ENCODE measurements at regions not wholly inside any gene's neighbourhood (a gene's known extent, or its start where the extent isn't known, plus 50 kb on each side); places are given as distances from the start of the nearest gene placed in this dataset.

DNA sequence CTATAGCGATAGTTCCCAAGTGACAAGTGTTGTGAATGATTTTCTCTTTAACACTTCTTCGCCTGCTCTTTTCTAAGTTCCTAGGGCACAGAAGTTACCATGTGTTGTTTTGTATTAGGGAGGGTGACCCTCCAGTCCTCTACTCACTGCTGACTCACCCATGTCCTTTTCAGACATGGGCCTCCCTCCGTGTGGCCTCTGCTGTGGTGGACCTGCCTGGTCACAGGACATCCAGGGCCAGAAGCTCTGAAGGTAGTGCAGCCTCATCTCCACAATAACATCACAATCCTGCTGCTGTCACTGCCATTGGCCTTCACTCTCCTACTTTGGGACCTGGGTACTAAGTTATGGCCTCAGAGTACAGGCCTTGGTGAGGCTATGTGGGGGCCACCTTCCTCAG is 87.1 kb upstream of the TNFAIP3 start:
- TF ChIP-seq POLR2A (IDR thresholded peaks at IDR 0.05) = no peak
- TF ChIP-seq, protein P1, sequence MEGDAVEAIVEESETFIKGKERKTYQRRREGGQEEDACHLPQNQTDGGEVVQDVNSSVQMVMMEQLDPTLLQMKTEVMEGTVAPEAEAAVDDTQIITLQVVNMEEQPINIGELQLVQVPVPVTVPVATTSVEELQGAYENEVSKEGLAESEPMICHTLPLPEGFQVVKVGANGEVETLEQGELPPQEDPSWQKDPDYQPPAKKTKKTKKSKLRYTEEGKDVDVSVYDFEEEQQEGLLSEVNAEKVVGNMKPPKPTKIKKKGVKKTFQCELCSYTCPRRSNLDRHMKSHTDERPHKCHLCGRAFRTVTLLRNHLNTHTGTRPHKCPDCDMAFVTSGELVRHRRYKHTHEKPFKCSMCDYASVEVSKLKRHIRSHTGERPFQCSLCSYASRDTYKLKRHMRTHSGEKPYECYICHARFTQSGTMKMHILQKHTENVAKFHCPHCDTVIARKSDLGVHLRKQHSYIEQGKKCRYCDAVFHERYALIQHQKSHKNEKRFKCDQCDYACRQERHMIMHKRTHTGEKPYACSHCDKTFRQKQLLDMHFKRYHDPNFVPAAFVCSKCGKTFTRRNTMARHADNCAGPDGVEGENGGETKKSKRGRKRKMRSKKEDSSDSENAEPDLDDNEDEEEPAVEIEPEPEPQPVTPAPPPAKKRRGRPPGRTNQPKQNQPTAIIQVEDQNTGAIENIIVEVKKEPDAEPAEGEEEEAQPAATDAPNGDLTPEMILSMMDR (IDR thresholded peaks at IDR 0.05) = no peak
- WGBS, 4 donors = 81 to 94% (median 93%) methylated on average over 3 of the region's 3 CpGs
- Histone ChIP-seq H3K27me3 (no peaks in the 10 kb centered on the region), H3K4me3 (no peak overlapping the region), H3K9me3 (no peaks in the 10 kb centered on the region), H3K36me3 (no peaks in the 10 kb centered on the region), H3K4me1 (peaks cover 0 to 23% (median 0%) of the 10 kb centered on the region in 12 donors), H3K27ac (peak overlapping the region in 1 of 12 donors; percentile 74)
- intact Hi-C loops (cut with DNase I) = loop anchor here in 1 of 10 donors (5.0 kb wide), 1 partner anchor 33 kb away; no protein-coding TSS in a partner anchor
- no peak for ATAC-seq
- no peak for DNase-seq

DNA sequence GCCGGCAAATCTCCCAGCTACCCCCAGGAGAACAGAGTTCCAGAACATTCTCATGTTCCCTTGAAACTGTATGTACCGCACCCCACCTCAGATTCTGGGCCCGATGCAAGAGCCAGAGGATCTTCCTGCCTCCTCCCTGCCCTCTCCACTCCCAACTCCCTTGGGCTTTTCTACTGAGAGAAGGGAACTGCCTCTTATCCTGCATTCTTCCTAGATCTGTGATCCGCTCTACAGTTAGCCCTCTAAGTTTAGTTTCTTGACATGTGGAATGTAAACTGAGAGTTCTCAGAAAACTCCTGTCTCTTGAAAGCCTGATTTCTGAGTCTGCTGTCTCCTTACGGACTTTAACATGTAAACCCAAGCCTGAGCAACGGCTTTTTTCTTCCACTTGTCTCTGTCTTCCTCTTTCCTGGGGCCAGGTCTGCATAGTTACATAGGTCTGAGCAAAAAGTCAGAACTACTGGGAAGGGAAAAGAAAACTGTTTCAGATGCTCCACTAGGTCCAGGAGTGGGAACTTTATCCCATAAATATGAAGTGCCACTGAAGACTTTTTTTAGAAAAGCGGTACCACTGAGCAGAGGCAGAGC is 86.5 kb upstream of the TNFAIP3 start:
- ATAC-seq = peak in 1 of 4 donors; percentile 40
- TF ChIP-seq, protein P1 (IDR thresholded peaks at IDR 0.05) = no peak
- no peak for TF ChIP-seq POLR2A (IDR thresholded peaks at IDR 0.05)

DNA sequence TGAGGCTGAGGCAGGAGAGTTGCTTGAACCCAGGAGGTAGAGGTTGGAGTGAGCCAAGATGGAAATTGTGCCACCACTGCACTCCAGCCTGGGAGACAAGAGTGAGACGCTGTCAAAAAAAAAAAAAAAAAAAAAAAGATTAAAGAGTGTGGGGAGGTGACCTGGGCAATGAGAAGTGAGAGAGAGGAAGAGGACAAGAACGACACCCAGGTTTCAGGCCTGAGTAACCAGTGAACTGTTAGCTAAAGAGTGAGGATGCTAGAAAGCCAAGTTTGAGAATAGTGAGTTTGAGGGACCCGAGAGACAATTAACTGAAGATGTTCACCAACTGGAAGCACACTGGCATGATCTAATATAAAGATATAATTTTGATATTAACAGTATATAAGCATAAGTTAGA is 85.4 kb upstream of the TNFAIP3 start:
- Histone ChIP-seq H3K4me3 (no peak overlapping the region), H3K4me1 (peaks cover 0 to 23% (median 0%) of the 10 kb centered on the region in 12 donors), H3K27ac (peak overlapping the region in 1 of 12 donors; percentile 74), H3K9me3 (no peaks in the 10 kb centered on the region), H3K36me3 (no peaks in the 10 kb centered on the region), H3K27me3 (no peaks in the 10 kb centered on the region)
- intact Hi-C loops (cut with DNase I) = loop anchor here in 1 of 10 donors (5.0 kb wide), 1 partner anchor 34 kb away; no protein-coding TSS in a partner anchor
- 87 to 96% (median 91%) methylated on average over 3 of the region's 3 CpGs for WGBS, 4 donors
- DNase-seq (no peak), ATAC-seq (no peak)
- no peak for TF ChIP-seq POLR2A (IDR thresholded peaks at IDR 0.05)
- TF ChIP-seq, protein P1 (IDR thresholded peaks at IDR 0.05) = no peak

More for the DNA sequence above, 86.5 kb upstream of the TNFAIP3 start:
- no peak for DNase-seq
- intact Hi-C loops (cut with DNase I) = loop anchor here in 1 of 10 donors (5.0 kb wide), 1 partner anchor 33 kb away; no protein-coding TSS in a partner anchor
- H3K4me1 ChIP-seq = peaks cover 0 to 23% (median 0%) of the 10 kb centered on the region in 12 donors
- peak overlapping the region in 2 of 12 donors; percentile 15 to 74 for H3K27ac ChIP-seq
- H3K36me3 ChIP-seq = no peaks in the 10 kb centered on the region
- 67 to 83% (median 71%) methylated on average over 7 of the region's 7 CpGs for WGBS, 4 donors
- H3K4me3 ChIP-seq = no peak overlapping the region
- no peaks in the 10 kb centered on the region for H3K27me3 ChIP-seq
- H3K9me3 ChIP-seq = no peaks in the 10 kb centered on the region

DNA sequence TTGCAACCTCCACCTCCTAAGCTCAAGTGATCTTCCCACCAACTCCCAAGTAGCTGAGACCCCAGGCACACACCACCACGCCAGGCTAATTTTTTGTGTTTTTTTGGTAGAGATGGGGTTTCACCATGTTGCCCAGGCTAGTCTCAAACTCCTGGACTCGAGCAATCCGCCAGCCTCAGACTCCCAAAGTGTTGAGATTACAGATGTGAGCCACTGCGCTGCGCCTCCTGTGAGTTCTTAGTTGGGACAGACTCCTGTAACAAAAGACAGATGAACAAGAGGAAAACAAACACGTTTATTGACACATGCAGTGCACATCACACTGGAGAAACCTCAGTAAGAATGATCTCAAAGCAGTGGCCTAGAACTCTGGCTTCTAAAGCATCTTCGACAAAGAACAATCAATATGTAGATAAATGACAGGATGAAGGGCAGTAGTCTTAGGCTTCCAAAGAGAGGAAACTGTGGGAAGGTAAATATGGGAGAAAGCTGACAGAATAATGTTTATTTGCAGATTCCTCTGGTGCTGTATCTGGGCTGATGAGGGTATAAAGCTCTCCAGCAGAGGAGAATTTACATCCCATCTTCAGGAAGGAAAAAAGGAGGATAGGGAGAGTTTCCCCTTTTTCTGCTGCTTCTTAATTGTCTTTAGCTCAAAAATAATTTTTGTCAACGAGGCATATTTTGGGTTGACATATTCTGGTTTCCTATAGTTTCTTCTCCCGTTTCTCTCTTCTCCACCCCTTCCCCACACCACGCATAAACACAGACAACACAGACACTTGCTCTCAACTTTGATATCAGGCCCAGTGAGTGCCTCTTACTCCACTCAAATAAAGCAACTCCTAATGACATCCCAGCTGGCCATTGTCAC is 84.7 kb upstream of the TNFAIP3 start:
- 87 to 94% (median 88%) methylated on average over 10 of the region's 10 CpGs for WGBS, 4 donors
- no peaks in the 10 kb centered on the region for H3K36me3 ChIP-seq
- intact Hi-C loops (cut with DNase I) = loop anchor here in 1 of 10 donors (5.0 kb wide), 1 partner anchor 35 kb away; no protein-coding TSS in a partner anchor
- H3K4me3 ChIP-seq = no peak overlapping the region
- TF ChIP-seq, protein P1 (IDR thresholded peaks at IDR 0.05) = no peak
- TF ChIP-seq POLR2A (IDR thresholded peaks at IDR 0.05) = no peak
- no peaks in the 10 kb centered on the region for H3K27me3 ChIP-seq
- DNase-seq (no peak), ATAC-seq (no peak)
- no peaks in the 10 kb centered on the region for H3K9me3 ChIP-seq
- peaks cover 0 to 23% (median 0%) of the 10 kb centered on the region in 12 donors for H3K4me1 ChIP-seq
- H3K27ac ChIP-seq = no peak overlapping the region

All from heart left ventricle (tissue), 16 donors.